H1 (cell line): ENCODE measurements at regions not wholly inside any gene's neighbourhood (a gene's known extent, or its start where the extent isn't known, plus 50 kb on each side); places are given as distances from the start of the nearest gene placed in this dataset.

Experiments
- CTCF ChIA-PET: fragments of 300-600 bp; sonication (Branson Sonifier 250); formaldehyde crosslinking; loops from one replicate; lab custom pipeline; 2021; ENCODE audit not compliant: partially characterized antibody; lab: Charles Lee
- POLR2A ChIA-PET: fragments of 300-600 bp; sonication (Branson Sonifier 250); formaldehyde crosslinking; loops from one replicate; lab custom pipeline; 2021; ENCODE audit warnings: inconsistent platforms; ENCODE audit not compliant: partially characterized antibody; lab: Charles Lee
- DNase-seq, 2 experiments: peaks; one replicate each; pipeline versions ENCODE4 v3.0.0 to v3.0.0-alpha.2; 2010 to 2022; ENCODE audit warnings: low spot score in 2 of 2, low read depth in 1 of 2, mixed read lengths in 1 of 2
- FAIRE-seq: peaks from 2 replicates; lab custom pipeline; 2011; peaks lifted over from hg19 to GRCh38; lab: Jason Lieb, UNC
- H2AFZ ChIP-seq: 2 replicates; pipeline ENCODE4 v1.8.1; 2012; ENCODE audit warnings: low read length, inconsistent platforms
- H2AK5ac ChIP-seq: 2 replicates; pipeline ENCODE4 v1.6.1; 2013; ENCODE audit warnings: low read depth, low read length
- H2BK120ac ChIP-seq: replicated peaks from 2 replicates; pipeline ENCODE3; 2013; ENCODE audit warnings: low read depth, low read length, inconsistent platforms
- H2BK12ac ChIP-seq: 2 replicates; pipeline ENCODE4 v1.6.1; 2013; ENCODE audit warnings: low read depth, low read length
- H2BK15ac ChIP-seq: 2 replicates; pipeline ENCODE4 v1.6.1; 2013; ENCODE audit warnings: low read length
- H2BK20ac ChIP-seq: 2 replicates; pipeline ENCODE4 v1.6.1; 2013; ENCODE audit warnings: low read length
- H2BK5ac ChIP-seq: 2 replicates; pipeline ENCODE4 v1.6.1; 2013; ENCODE audit warnings: low read depth, low read length
- H3K14ac ChIP-seq: 2 replicates; pipeline ENCODE4 v1.6.1; 2013; ENCODE audit warnings: inconsistent platforms; ENCODE audit not compliant: insufficient read length
- H3K18ac ChIP-seq: 2 replicates; pipeline ENCODE4 v1.6.1; 2013; ENCODE audit warnings: low read length; ENCODE audit errors: extremely low read depth
- H3K23ac ChIP-seq: 2 replicates; pipeline ENCODE4 v1.6.1; 2013; ENCODE audit warnings: inconsistent platforms; ENCODE audit not compliant: insufficient read length
- H3K23me2 ChIP-seq: 2 replicates; pipeline ENCODE4 v1.6.1; 2013; ENCODE audit warnings: low read depth, low read length
- H3K27ac ChIP-seq: 2 replicates; pipeline ENCODE4 v1.6.1; 2011; ENCODE audit warnings: low read depth, low read length, inconsistent platforms
- H3K27me3 ChIP-seq, 4 experiments: replicated peaks in 1 of 4; 1 replicate in 1 of 4; 2 replicates in 3 of 4; pipeline versions ENCODE4 v1.6.1 to v1.8.1; 2011 to 2013; ENCODE audit warnings: low read length in 3 of 4, mild to moderate bottlenecking in 3 of 4, inconsistent platforms in 2 of 4, mixed read lengths in 2 of 4, moderate library complexity in 1 of 4; ENCODE audit not compliant: control insufficient read depth in 3 of 4, insufficient read depth in 3 of 4; ENCODE audit errors: extremely low read depth in 1 of 4
- H3K36me3 ChIP-seq, 4 experiments: 2 replicates each; pipeline versions ENCODE4 v1.6.1 to v1.8.1; 2011 to 2013; ENCODE audit warnings: mild to moderate bottlenecking in 4 of 4, low read length in 3 of 4, moderate library complexity in 2 of 4, control low read depth in 1 of 4, inconsistent platforms in 1 of 4; ENCODE audit not compliant: insufficient read depth in 4 of 4, control insufficient read depth in 2 of 4
- H3K4ac ChIP-seq: replicated peaks from 2 replicates; pipeline ENCODE3; 2013; ENCODE audit warnings: low read length, low read depth, mixed read lengths, inconsistent platforms; ENCODE audit not compliant: insufficient read length
- H3K4me1 ChIP-seq, 4 experiments: replicated peaks in 1 of 4; 1 replicate in 1 of 4; 2 replicates in 3 of 4; pipeline versions ENCODE4 v1.6.1 to v1.8.1; 2011 to 2013; ENCODE audit warnings: low read length in 3 of 4, inconsistent platforms in 2 of 4, mixed read lengths in 1 of 4; ENCODE audit not compliant: insufficient read depth in 4 of 4, control insufficient read depth in 3 of 4
- H3K4me2 ChIP-seq, 2 experiments: 2 replicates each; pipeline versions ENCODE4 v1.6.1 to v1.8.1; 2011 to 2013; ENCODE audit warnings: low read depth in 2 of 2, low read length in 2 of 2, control low read depth in 1 of 2, inconsistent platforms in 1 of 2, mild to moderate bottlenecking in 1 of 2; ENCODE audit not compliant: insufficient read depth in 1 of 2
- H3K4me3 ChIP-seq, 4 experiments: fragments of 200-600, 300-600 bp in 1 of 4; sonication (generic), shearing (Covaris generic), sonication (Bioruptor Twin) in 1 of 4; 2 replicates each; pipeline versions ENCODE4 v1.5.1 to v1.8.1; 2011 to 2016; ENCODE audit warnings: low read length in 4 of 4, low read depth in 3 of 4, control low read depth in 2 of 4, inconsistent platforms in 2 of 4, mild to moderate bottlenecking in 2 of 4, mixed read lengths in 1 of 4, moderate library complexity in 1 of 4; ENCODE audit not compliant: insufficient read depth in 2 of 4; ENCODE audit errors: extremely low read depth in 1 of 4
- H3K56ac ChIP-seq: replicated peaks from 2 replicates; pipeline ENCODE3; 2013; ENCODE audit warnings: low read depth, mild to moderate bottlenecking, mixed read lengths, low read length, inconsistent platforms; ENCODE audit not compliant: insufficient read length
- H3K79me1 ChIP-seq: 2 replicates; pipeline ENCODE4 v1.6.1; 2013; ENCODE audit warnings: low read depth, low read length, control low read depth
- H3K79me2 ChIP-seq, 2 experiments: 2 replicates each; pipeline versions ENCODE4 v1.6.1 to v1.8.1; 2012 to 2013; ENCODE audit warnings: low read length in 2 of 2, mild to moderate bottlenecking in 2 of 2, inconsistent platforms in 1 of 2; ENCODE audit not compliant: insufficient read depth in 2 of 2, control insufficient read depth in 1 of 2
- H3K9ac ChIP-seq, 4 experiments: replicated peaks in 1 of 4; 1 replicate in 1 of 4; 2 replicates in 3 of 4; pipeline versions ENCODE4 v1.6.1 to v1.8.1; 2011 to 2013; ENCODE audit warnings: low read depth in 3 of 4, low read length in 3 of 4, control low read depth in 2 of 4, mild to moderate bottlenecking in 2 of 4, moderate library complexity in 2 of 4, inconsistent platforms in 1 of 4; ENCODE audit errors: extremely low read depth in 1 of 4
- H3K9me3 ChIP-seq, 2 experiments: 2 replicates each; pipeline versions ENCODE4 v1.6.1 to v1.8.1; 2012 to 2013; ENCODE audit warnings: mild to moderate bottlenecking in 2 of 2, moderate library complexity in 2 of 2, control low read depth in 1 of 2, inconsistent platforms in 1 of 2, low read depth in 1 of 2, low read length in 1 of 2, mixed read lengths in 1 of 2; ENCODE audit not compliant: insufficient read depth in 2 of 2
- H4K20me1 ChIP-seq, 2 experiments: replicated peaks in 1 of 2; 2 replicates each; pipeline versions ENCODE3 to v1.8.1; 2011 to 2013; ENCODE audit warnings: inconsistent platforms in 2 of 2, low read length in 2 of 2, mild to moderate bottlenecking in 1 of 2; ENCODE audit not compliant: insufficient read depth in 2 of 2, control insufficient read depth in 1 of 2
- H4K5ac ChIP-seq: 2 replicates; pipeline ENCODE4 v1.6.1; 2013; ENCODE audit warnings: low read length, low read depth, mixed read lengths, inconsistent platforms; ENCODE audit not compliant: insufficient read length
- H4K8ac ChIP-seq: 2 replicates; pipeline ENCODE4 v1.8.0; 2013; ENCODE audit warnings: mild to moderate bottlenecking, moderate library complexity, low read length, inconsistent platforms; ENCODE audit not compliant: insufficient read depth; ENCODE audit errors: extremely low read depth
- H4K91ac ChIP-seq: replicated peaks from 2 replicates; pipeline ENCODE3; 2013; ENCODE audit warnings: low read length, mixed read lengths, inconsistent platforms; ENCODE audit not compliant: insufficient read length
- CEBPB ChIP-seq: IDR thresholded peaks from 2 replicates; pipeline ENCODE4 v1.6.1; 2012; ENCODE audit warnings: low read depth, low read length
- EP300 ChIP-seq, 2 experiments: IDR thresholded peaks; 1 replicate in 1 of 2; 2 replicates in 1 of 2; pipeline ENCODE4 v1.6.1; 2011 to 2012; ENCODE audit warnings: low read depth in 2 of 2, low read length in 2 of 2, mild to moderate bottlenecking in 2 of 2, borderline replicate concordance in 1 of 2, inconsistent platforms in 1 of 2, moderate library complexity in 1 of 2
- KDM1A ChIP-seq: fragments of 200-600, 300-600 bp; sonication (generic); IDR thresholded peaks from 2 replicates; pipeline ENCODE4 v1.7.1; 2016; ENCODE audit warnings: mild to moderate bottlenecking, low read length, borderline replicate concordance
- KDM5A ChIP-seq: fragments of 200-600 bp; IDR thresholded peaks from 2 replicates; pipeline ENCODE4 v1.7.1; 2012; ENCODE audit warnings: mild to moderate bottlenecking, low read length, inconsistent platforms, mixed read lengths
- POLR2A ChIP-seq, 2 experiments: IDR thresholded peaks; 1 replicate in 1 of 2; 2 replicates in 1 of 2; pipeline ENCODE4 v1.6.1; 2011; ENCODE audit warnings: low read depth in 2 of 2, low read length in 2 of 2, mild to moderate bottlenecking in 2 of 2; ENCODE audit errors: control extremely low read depth in 1 of 2
- POLR2AphosphoS5 ChIP-seq: IDR thresholded peaks from 2 replicates; pipeline ENCODE4 v1.6.1; 2011; ENCODE audit warnings: low read depth, low read length
- SAP30 ChIP-seq: fragments of 300-600 bp; sonication (generic); IDR thresholded peaks from 2 replicates; pipeline ENCODE4 v1.7.1; 2012; ENCODE audit warnings: low read length, moderate library complexity, mild to moderate bottlenecking, inconsistent platforms; ENCODE audit not compliant: insufficient read depth, insufficient replicate concordance
- WGBS, 2 experiments: shearing (Covaris generic) in 1 of 2; methylation state at CpG; one replicate each; pipeline versions ENCODE4 v1.1.6 to v1.1.7; 2013 to 2015; ENCODE audit warnings: low lambda C conversion rate in 2 of 2, mixed read lengths in 2 of 2, inconsistent platforms in 1 of 2, low coverage in 1 of 2, missing lambda C conversion rate in 1 of 2; ENCODE audit not compliant: insufficient replicate concordance in 2 of 2, insufficient coverage in 1 of 2, insufficient read length in 1 of 2; ENCODE audit errors: extremely low coverage in 1 of 2, missing lambda C conversion rate in 1 of 2; 5-methylcytosine and 5-hydroxymethylcytosine counted together
- TF ChIP-seq, protein P1 (sequence below): IDR thresholded peaks from 2 replicates; pipeline ENCODE4 v1.6.1; 2012; ENCODE audit warnings: inconsistent platforms

DNA sequence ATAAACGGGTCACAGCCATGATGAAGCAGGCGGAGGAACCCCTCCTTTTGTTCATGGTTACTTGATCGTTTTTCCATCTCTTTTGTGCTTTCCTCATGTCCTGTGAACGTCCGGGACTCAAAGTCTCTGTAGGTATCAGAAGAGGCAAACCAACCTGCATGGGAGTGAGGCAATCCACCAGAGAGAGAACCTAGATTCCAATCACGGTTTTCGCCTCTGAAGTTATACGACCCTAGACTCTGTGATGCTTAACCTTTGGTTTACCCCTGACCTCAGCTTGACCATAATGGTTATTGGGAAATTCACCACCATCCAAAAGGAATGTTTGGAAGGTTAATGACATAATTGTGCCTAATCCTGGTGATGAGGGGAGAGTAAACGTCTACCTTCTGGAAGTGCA lies 186.8 kb upstream of the PRICKLE1 start:
- H4K91ac ChIP-seq, result no peak overlapping the region
- no peaks in the 10 kb centered on the region for H3K79me2 ChIP-seq
- no peak overlapping the region for H2BK5ac ChIP-seq
- H3K18ac ChIP-seq, result no peak overlapping the region
- WGBS, 2 experiments, result 94% methylated on average over 9 of the region's 9 CpGs; no CpG with 5 or more reads in 1 of the 2 experiments
- DNase-seq (no peak), FAIRE-seq (no peak)
- no peaks in the 10 kb centered on the region for H3K79me1 ChIP-seq
- no peaks in the 10 kb centered on the region for H3K4me1 ChIP-seq
- H3K56ac ChIP-seq, result no peak overlapping the region
- no peak overlapping the region for H3K4me3 ChIP-seq
- H3K14ac ChIP-seq, result no peak overlapping the region
- no peak overlapping the region for H2AFZ ChIP-seq
- 0 out of 4 replicates have a peak, but pooled peaks cover 0 to 3% of the 10 kb centered on the region in 2 experiments for H3K9me3 ChIP-seq
- H2BK15ac ChIP-seq, result no peak overlapping the region
- ChIA-PET POLR2A (no interaction called here), CTCF (interaction anchor here (1.5 kb wide), 1 partner anchor 11 kb away, joined by 4 read pairs; no protein-coding TSS in a partner anchor)
- no peak overlapping the region for H2BK120ac ChIP-seq
- H3K36me3 ChIP-seq, result no peaks in the 10 kb centered on the region
- H3K27ac ChIP-seq, result no peak overlapping the region
- H2BK20ac ChIP-seq, result no peak overlapping the region
- no peak overlapping the region for H3K23ac ChIP-seq
- no peak overlapping the region for H4K8ac ChIP-seq
- H2AK5ac ChIP-seq, result no peak overlapping the region
- H3K4ac ChIP-seq, result no peak overlapping the region
- H3K4me2 ChIP-seq, result no peak overlapping the region
- no peak overlapping the region for H4K5ac ChIP-seq
- no peaks in the 10 kb centered on the region; the same call in 1 of the 2 replicates for H3K23me2 ChIP-seq
- H4K20me1 ChIP-seq, result no peaks in the 10 kb centered on the region
- no peaks in the 10 kb centered on the region for H3K27me3 ChIP-seq
- no peak overlapping the region for H3K9ac ChIP-seq
- no peak overlapping the region for H2BK12ac ChIP-seq
- TF ChIP-seq CEBPB (no peak), KDM1A (no peak), SAP30 (no peak), POLR2A (IDR thresholded peaks at IDR 0.05; ENCODE audit: control extremely low read depth in 1 of 2, low read depth in 2 of 2, low read length in 2 of 2) (no peak), KDM5A (no peak), EP300 (IDR thresholded peaks at IDR 0.05; ENCODE audit: borderline replicate concordance in 1 of 2, low read depth in 2 of 2, low read length in 2 of 2) (no peak), POLR2AphosphoS5 (no peak)
- TF ChIP-seq, protein P1, sequence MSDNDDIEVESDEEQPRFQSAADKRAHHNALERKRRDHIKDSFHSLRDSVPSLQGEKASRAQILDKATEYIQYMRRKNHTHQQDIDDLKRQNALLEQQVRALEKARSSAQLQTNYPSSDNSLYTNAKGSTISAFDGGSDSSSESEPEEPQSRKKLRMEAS, result no peak
